Stimulated activated CD4-positive, alpha-beta T cell treated with anti-CD3 and anti-CD28 coated beads, Interleukin-12 subunit alpha, Interleukin-12 subunit beta, amount 100 ng/mL, for 48 hours (primary cell): ENCODE measurements at regions not wholly inside any gene's neighbourhood (a gene's known extent, or its start where the extent isn't known, plus 50 kb on each side); places are given as distances from the start of the nearest gene placed in this dataset.
"Not testable (repeated sequence)": the region's sequence is repeated elsewhere in the genome, so short reads cannot be mapped to it uniquely, and the experiment has no call there.

ENCODE experiments used
- DNase-seq, 3 donors: peaks; one replicate each; pipeline ENCODE4 v3.0.0-alpha.2; 2020; ENCODE audit warnings: low read depth in 2 of 3, low spot score in 1 of 3

- DNase-seq: not testable (repeated sequence)
Measured at GRCh38 chr22:47346287-47346686, 583.8 kb downstream of the TBC1D22A start.

- no peak for DNase-seq
Measured at GRCh38 chr22:47345025-47345424, 582.6 kb downstream of the TBC1D22A start.

DNA sequence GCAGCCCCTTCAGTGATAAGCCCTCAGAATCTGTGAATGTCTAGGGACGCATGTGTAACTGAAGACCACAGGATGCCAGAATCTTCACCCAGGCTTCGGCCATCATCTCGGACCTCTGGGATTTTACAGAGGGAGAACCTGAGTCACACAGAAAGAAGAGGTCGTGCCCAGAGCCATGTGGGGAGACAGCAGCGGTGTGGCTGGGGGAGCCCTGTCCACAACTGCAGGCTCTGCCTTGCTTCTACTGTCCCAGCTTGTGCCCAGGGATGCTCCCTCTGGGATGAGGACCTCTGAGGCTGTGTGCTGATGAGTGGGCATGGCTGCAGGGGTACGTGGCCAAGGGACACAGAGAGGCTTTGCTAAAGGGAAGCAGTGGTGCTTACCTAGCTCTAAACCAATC, 582.0 kb downstream of the TBC1D22A start:
- DNase-seq: no peak

GRCh38 chr22:47343611-47344010, 581.2 kb downstream of the TBC1D22A start:
- DNase-seq: no peak

GRCh38 chr22:47342446-47342845, 580.0 kb downstream of the TBC1D22A start:
- DNase-seq: no peak

DNA sequence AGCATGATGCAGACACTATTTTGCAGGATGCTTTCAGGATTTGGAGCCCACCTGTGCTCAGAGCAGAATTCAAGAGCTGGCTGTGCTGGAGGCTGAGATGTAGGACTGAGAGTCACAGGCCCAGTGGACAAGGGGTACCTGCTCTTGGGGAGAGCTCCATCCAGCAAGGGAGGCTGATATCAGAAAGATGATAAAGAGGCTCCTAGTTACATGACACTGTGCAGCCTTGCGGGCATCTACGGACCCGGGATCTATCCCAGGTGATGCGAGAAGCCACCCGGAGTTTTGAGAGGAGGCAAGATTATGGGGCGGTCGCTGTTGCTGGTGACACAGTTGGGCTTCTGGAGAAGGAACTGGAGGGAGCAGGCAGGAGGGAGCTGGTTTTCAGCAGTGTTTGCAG, 579.0 kb downstream of the TBC1D22A start:
- no peak for DNase-seq

DNA sequence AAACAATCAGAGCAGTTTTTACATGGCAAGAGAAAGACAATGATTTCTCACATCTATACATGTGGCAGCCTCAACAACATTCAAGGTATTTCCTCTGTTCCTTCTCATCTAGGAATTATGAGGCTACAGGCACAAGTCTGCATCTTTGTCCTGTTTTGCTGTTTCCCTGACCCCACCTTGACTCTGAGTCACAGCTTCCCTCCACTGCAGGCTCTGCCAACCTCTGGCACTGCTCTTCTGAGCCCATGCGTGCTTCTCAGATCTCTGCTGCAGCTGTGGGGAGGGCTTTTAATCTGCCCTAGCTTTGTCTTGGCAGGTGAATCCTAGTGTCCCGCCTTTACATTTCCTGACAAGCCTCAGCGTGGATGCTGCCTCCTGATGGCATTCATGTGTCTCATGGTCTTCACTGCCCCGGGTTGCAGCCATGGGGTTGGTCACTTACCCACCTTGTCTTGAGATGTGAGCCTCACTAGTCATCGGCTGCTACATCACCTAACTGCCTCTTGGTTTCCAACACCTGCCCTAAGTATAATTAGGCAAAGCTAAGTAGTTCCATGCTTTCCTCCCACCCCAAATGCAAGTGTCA, 578.5 kb downstream of the TBC1D22A start:
- DNase-seq: no peak

GRCh38 chr22:47337161-47337621, 574.7 kb downstream of the TBC1D22A start:
- no peak for DNase-seq

GRCh38 chr22:47335958-47336357, 573.5 kb downstream of the TBC1D22A start:
- DNase-seq: no peak

- DNase-seq: no peak
Measured at GRCh38 chr22:47335460-47335859, 573.0 kb downstream of the TBC1D22A start.

- no peak for DNase-seq
Measured at GRCh38 chr22:47334601-47335000, 572.2 kb downstream of the TBC1D22A start.

GRCh38 chr22:47333625-47334024, 571.2 kb downstream of the TBC1D22A start:
- no peak for DNase-seq

GRCh38 chr22:47332246-47332980, 570.0 kb downstream of the TBC1D22A start:
- no peak for DNase-seq

DNA sequence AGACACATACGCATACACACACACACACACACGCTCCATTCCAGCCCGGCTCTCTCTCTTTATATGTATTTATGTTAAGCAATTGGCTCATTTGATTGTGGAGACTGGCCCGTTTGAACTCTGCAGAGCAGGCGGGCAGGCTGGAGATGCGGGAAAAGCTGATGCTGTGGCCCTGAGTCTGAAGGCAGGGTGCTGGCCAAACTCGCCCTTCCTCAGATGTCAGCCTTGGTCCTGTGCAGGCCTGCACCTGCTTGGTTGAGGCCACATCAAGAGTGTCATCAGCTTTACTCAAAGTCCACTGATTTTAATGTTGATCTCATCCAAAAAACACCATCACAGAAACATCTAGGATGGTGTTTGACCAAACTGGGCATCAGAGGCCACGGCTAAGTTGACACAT, 569.3 kb downstream of the TBC1D22A start:
- no peak for DNase-seq

DNA sequence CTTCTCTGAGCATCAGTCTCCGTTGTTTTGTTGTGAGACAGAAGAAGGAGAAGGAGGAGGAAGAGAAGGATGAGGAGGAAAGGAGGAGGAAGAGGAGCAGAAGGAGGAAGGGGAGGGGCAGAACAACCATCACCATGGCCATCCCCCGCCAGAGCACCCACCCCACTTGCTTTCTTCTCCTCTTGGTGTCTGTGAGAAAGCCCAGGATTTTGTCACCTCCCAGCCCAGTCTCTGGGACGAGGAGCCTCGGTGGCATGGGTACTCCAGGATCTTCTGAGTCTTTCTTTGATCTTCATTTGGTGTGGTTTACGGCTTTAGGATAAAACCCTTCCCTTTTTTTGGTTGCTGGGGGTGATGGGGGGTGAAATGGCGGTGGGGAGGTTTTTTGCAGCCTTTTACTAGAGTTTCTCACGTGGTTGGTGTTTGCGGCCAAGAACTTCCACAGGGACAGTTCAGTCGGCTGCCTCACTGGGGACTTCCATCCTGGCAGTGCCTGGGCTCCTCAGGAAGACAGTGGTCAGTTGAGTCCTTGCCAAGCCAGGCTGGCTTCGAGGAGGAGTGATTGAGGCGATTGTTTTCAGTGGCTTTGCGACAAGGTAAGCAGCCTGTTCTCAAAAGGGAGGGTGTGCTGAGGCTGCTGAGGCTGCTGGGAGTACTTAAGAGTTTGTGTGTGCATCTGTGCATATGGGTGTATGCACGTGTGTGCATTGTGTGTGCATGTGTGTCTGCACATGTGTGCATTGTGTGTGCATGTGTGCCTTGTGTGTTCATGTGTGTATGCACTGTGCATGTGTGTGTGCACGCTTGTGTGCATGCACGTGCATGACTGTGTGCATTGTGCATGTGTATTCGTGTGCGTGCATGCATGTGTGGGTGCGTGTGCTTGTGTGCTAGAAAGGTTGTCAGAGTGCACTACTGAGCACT, 567.5 kb downstream of the TBC1D22A start:
- DNase-seq: no peak

GRCh38 chr22:47328550-47329243, 566.2 kb downstream of the TBC1D22A start:
- DNase-seq: no peak

DNA sequence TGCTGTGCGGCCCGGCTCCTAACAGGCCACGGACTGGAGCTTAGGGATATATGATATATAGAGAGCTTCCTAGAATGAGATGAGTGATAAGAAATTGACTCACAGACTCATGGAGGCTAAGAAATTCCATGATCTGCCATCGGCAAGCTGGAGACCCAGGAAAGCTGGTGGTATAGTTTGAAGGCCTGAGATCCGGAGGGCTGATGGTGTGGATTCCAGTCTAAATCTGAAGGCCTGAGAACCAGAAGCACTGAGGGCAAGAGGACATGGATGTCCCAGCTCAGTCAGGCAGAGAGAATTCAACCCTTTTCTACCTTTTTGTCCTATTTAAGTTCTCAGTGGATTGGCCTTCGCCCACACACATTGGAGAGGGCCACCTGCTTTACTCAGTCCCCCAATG, 564.8 kb downstream of the TBC1D22A start:
- DNase-seq: no peak

DNA sequence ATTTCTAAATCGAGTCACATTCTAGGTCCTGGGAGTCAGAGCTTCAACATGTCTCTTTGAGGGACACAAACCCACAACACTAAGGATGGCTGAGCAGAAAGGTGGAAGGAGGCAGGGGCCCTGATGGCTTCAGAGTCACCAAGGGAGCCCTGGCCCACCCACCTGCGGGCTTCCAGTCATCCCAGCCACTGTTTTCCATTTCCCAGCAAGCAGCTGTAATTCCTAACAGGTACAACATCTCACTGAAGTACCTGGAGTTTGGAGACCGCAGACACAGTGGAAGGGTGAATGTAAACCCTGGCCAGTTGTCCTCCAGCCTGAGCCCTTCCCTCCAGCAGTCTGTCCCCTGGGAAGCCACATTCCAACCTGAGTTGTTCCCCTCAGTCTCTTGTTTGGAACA, 562.8 kb downstream of the TBC1D22A start:
- no peak for DNase-seq

- no peak for DNase-seq
Measured at GRCh38 chr22:47324435-47324990, 562.1 kb downstream of the TBC1D22A start.

- no peak for DNase-seq
Measured at GRCh38 chr22:47323518-47323917, 561.1 kb downstream of the TBC1D22A start.

DNA sequence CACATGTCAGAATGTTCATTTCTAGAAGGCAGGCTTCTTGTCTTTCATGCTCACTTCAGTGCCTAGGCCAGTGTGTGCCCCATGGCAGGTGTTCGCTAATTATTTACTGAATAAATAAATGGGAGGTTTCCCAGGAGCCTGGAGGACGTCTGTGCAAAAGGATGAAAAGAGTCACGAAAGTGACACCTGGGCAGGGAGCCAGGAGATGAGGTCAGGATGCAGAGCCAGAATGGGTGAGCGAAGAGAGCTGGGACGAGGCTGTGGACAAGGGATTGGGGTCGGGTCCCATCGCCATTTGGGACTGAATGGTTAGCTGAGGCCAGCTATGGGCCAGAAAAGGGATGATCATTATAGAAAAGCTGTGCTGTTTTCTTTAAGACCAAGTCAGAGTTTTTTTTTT, 560.4 kb downstream of the TBC1D22A start:
- no peak for DNase-seq
